ENCODE measurements at regions not wholly inside any gene's neighbourhood (a gene's known extent, or its start where the extent isn't known, plus 50 kb on each side); places are given as distances from the start of the nearest gene placed in this dataset.

- Histone ChIP-seq H3K9me2 (replicated peaks; ENCODE audit: low read depth, low read length) (no peaks in the 10 kb centered on the region), H4K20me1 (ENCODE audit: insufficient read depth, low read length, poor library complexity, severe bottlenecking) (no peaks in the 10 kb centered on the region), H3K27me3 (ENCODE audit: insufficient read depth, low read length, poor library complexity, severe bottlenecking) (no peaks in the 10 kb centered on the region), H3K79me2 (ENCODE audit: insufficient read depth, low read length) (no peaks in the 10 kb centered on the region), H3K9ac (ENCODE audit: low read depth, low read length, poor library complexity, severe bottlenecking) (no peak overlapping the region), H3K36me3 (ENCODE audit: insufficient read depth, low read length) (no peaks in the 10 kb centered on the region), H3K4me3 (ENCODE audit: low read length, poor library complexity, severe bottlenecking) (no peak overlapping the region), H3K9me3 (ENCODE audit: insufficient read depth, low read depth, low read length) (no peaks in the 10 kb centered on the region; the same call in 1 of the 2 replicates), H2AFZ (ENCODE audit: low read length) (no peak overlapping the region), H3K4me1 (ENCODE audit: insufficient read depth, low read length, poor library complexity, severe bottlenecking) (no peaks in the 10 kb centered on the region), H3F3A (ENCODE audit: low read depth) (no peaks in the 10 kb centered on the region), H3K4me2 (ENCODE audit: low read depth, low read length, poor library complexity, severe bottlenecking) (no peak overlapping the region)
- no peak for TF ChIP-seq CTCF (conservative IDR thresholded peaks at IDR 0.05; ENCODE audit: low read length)
- no peak for TF ChIP-seq EZH2phosphoT487 (IDR thresholded peaks at IDR 0.05; ENCODE audit: borderline replicate concordance)
Observed at GRCh38 chr6:157727629-157728182, 95.3 kb upstream of the SNX9 start.

GRCh38 chr6:157728183-157728881 lies 94.7 kb upstream of the SNX9 start:
- Histone ChIP-seq H3K79me2 (ENCODE audit: insufficient read depth, low read length) (no peaks in the 10 kb centered on the region), H3K9me2 (replicated peaks; ENCODE audit: low read depth, low read length) (no peaks in the 10 kb centered on the region), H3K9me3 (ENCODE audit: insufficient read depth, low read depth, low read length) (no peaks in the 10 kb centered on the region; the same call in 1 of the 2 replicates), H3K27me3 (ENCODE audit: insufficient read depth, low read length, poor library complexity, severe bottlenecking) (no peaks in the 10 kb centered on the region), H3K9ac (ENCODE audit: low read depth, low read length, poor library complexity, severe bottlenecking) (no peak overlapping the region), H4K20me1 (ENCODE audit: insufficient read depth, low read length, poor library complexity, severe bottlenecking) (no peaks in the 10 kb centered on the region), H2AFZ (ENCODE audit: low read length) (no peak overlapping the region), H3K4me2 (ENCODE audit: low read depth, low read length, poor library complexity, severe bottlenecking) (no peak overlapping the region), H3F3A (ENCODE audit: low read depth) (no peaks in the 10 kb centered on the region), H3K36me3 (ENCODE audit: insufficient read depth, low read length) (no peaks in the 10 kb centered on the region), H3K4me1 (ENCODE audit: insufficient read depth, low read length, poor library complexity, severe bottlenecking) (no peaks in the 10 kb centered on the region), H3K4me3 (ENCODE audit: low read length, poor library complexity, severe bottlenecking) (no peak overlapping the region)
- TF ChIP-seq CTCF (conservative IDR thresholded peaks at IDR 0.05; ENCODE audit: low read length) (no peak), EZH2phosphoT487 (IDR thresholded peaks at IDR 0.05; ENCODE audit: borderline replicate concordance) (no peak)

- H2AFZ ChIP-seq (ENCODE audit: low read length): no peak overlapping the region
Observed at GRCh38 chr6:157731221-157731620, 91.8 kb upstream of the SNX9 start.

More at GRCh38 chr6:157731221-157731620, 91.8 kb upstream of the SNX9 start:
- TF ChIP-seq CTCF (conservative IDR thresholded peaks at IDR 0.05; ENCODE audit: low read length) (no peak), EZH2phosphoT487 (IDR thresholded peaks at IDR 0.05; ENCODE audit: borderline replicate concordance) (no peak)
- H3K36me3 ChIP-seq (ENCODE audit: insufficient read depth, low read length): no peaks in the 10 kb centered on the region
- no peak overlapping the region for H3K9ac ChIP-seq (ENCODE audit: low read depth, low read length, poor library complexity, severe bottlenecking)
- H3K79me2 ChIP-seq (ENCODE audit: insufficient read depth, low read length): no peaks in the 10 kb centered on the region
- H3K27me3 ChIP-seq (ENCODE audit: insufficient read depth, low read length, poor library complexity, severe bottlenecking): no peaks in the 10 kb centered on the region
- no peaks in the 10 kb centered on the region for H4K20me1 ChIP-seq (ENCODE audit: insufficient read depth, low read length, poor library complexity, severe bottlenecking)
- no peak overlapping the region for H3K4me3 ChIP-seq (ENCODE audit: low read length, poor library complexity, severe bottlenecking)
- no peaks in the 10 kb centered on the region for H3F3A ChIP-seq (ENCODE audit: low read depth)
- no peaks in the 10 kb centered on the region for H3K9me2 ChIP-seq (replicated peaks; ENCODE audit: low read depth, low read length)
- no peaks in the 10 kb centered on the region for H3K4me1 ChIP-seq (ENCODE audit: insufficient read depth, low read length, poor library complexity, severe bottlenecking)
- H3K9me3 ChIP-seq (ENCODE audit: insufficient read depth, low read depth, low read length): no peaks in the 10 kb centered on the region
- H3K4me2 ChIP-seq (ENCODE audit: low read depth, low read length, poor library complexity, severe bottlenecking): no peak overlapping the region
